ENCODE measurements at regions not wholly inside any gene's neighbourhood (a gene's known extent, or its start where the extent isn't known, plus 50 kb on each side); places are given as distances from the start of the nearest gene placed in this dataset.
"Not testable (repeated sequence)": the region's sequence is repeated elsewhere in the genome, so short reads cannot be mapped to it uniquely, and the experiment has no call there.

DNA sequence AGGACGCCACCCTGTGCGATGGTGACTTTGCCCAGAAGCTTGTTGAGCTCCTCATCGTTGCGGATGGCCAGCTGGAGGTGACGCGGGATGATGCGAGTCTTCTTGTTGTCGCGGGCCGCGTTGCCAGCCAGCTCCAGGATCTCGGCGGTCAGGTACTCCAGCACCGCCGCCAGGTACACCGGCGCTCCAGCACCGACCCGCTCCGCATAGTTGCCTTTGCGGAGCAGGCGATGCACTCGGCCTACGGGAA is 97.9 kb downstream of the OR2B2 start:
- DNase-seq; H3K27me3 Mint-ChIP-seq; H3K9me3 Mint-ChIP-seq; H3K36me3 Mint-ChIP-seq (ENCODE audit: low read depth): not testable (repeated sequence)
- peak overlapping the region; percentile 99 for H3K27ac Mint-ChIP-seq
- ATAC-seq, result peak; percentile 37
- H3K4me1 Mint-ChIP-seq, result peaks cover 53% of the 10 kb centered on the region
- H3K4me3 Mint-ChIP-seq, result peak overlapping the region; percentile 87

GRCh38 chr6:27812805-27813492 is 99.2 kb downstream of the OR2B2 start:
- Mint-ChIP-seq H3K27me3 (no peaks in the 10 kb centered on the region), H3K9me3 (no peaks in the 10 kb centered on the region), H3K4me3 (peak overlapping the region; percentile 87), H3K27ac (peak overlapping the region; percentile 99), H3K4me1 (peaks cover 62% of the 10 kb centered on the region), H3K36me3 (ENCODE audit: low read depth) (no peaks in the 10 kb centered on the region)
- ATAC-seq, result no peak
- DNase-seq, result no peak

DNA sequence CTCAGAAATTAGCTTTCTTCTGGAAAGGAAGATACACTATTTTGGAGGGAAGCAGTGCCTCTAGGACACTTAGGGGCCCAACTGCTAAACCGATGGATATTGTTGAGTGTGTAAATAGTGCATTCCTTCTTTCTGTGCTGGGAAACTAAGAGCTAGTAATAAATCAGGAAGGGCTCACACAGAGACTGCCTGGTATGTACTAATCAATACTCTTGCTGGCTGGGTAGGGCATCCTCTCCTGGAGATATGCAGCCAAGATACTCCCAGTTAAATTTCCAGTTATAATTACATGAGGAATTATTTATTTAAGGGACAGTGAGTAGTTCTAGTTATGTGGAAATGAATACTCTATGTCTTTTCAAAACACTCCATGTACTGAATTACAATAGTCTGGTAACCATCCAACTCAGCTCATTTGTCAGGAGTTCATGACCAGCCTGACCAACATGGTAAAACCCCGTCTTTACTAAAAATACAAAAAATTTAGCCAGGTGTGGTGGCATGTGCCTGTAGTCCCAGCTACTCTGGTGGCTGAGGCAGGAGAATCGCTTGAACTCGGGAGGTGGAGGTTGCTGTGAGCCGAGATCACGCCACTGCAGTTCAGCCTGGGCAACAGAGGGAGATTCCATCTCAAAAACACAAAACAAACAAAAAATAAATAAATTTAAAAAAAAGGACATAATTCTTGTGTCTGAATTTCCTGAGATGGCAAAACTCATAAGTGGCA is 100.0 kb downstream of the OR2B2 start:
- ATAC-seq, result no peak
- Mint-ChIP-seq H3K4me3 (no peak overlapping the region), H3K27me3 (no peaks in the 10 kb centered on the region), H3K27ac (peak overlapping the region; percentile 65), H3K4me1 (peaks cover 67% of the 10 kb centered on the region), H3K9me3 (no peaks in the 10 kb centered on the region), H3K36me3 (ENCODE audit: low read depth) (peaks cover 5% of the 10 kb centered on the region)
- DNase-seq, result no peak

GRCh38 chr6:27811451-27811772 is 100.8 kb downstream of the OR2B2 start:
- peak overlapping the region; percentile 97 for H3K27ac Mint-ChIP-seq
- peak overlapping the region; percentile 92 for H3K4me3 Mint-ChIP-seq
- peaks cover 76% of the 10 kb centered on the region for H3K4me1 Mint-ChIP-seq
- H3K9me3 Mint-ChIP-seq, result no peaks in the 10 kb centered on the region
- H3K36me3 Mint-ChIP-seq (ENCODE audit: low read depth), result peaks cover 5% of the 10 kb centered on the region
- H3K27me3 Mint-ChIP-seq, result no peaks in the 10 kb centered on the region
- DNase-seq (no peak), ATAC-seq (no peak)

- H3K36me3 Mint-ChIP-seq (ENCODE audit: low read depth), result peaks cover 5% of the 10 kb centered on the region
- H3K9me3 Mint-ChIP-seq, result no peaks in the 10 kb centered on the region
- H3K4me1 Mint-ChIP-seq, result peaks cover 74% of the 10 kb centered on the region
- peak; percentile 29 for DNase-seq
- H3K27me3 Mint-ChIP-seq, result no peaks in the 10 kb centered on the region
- ATAC-seq, result no peak
- peak overlapping the region; percentile 97 for H3K27ac Mint-ChIP-seq
- peak overlapping the region; percentile 92 for H3K4me3 Mint-ChIP-seq
Measured at GRCh38 chr6:27810768-27811450, 101.3 kb downstream of the OR2B2 start.

DNA sequence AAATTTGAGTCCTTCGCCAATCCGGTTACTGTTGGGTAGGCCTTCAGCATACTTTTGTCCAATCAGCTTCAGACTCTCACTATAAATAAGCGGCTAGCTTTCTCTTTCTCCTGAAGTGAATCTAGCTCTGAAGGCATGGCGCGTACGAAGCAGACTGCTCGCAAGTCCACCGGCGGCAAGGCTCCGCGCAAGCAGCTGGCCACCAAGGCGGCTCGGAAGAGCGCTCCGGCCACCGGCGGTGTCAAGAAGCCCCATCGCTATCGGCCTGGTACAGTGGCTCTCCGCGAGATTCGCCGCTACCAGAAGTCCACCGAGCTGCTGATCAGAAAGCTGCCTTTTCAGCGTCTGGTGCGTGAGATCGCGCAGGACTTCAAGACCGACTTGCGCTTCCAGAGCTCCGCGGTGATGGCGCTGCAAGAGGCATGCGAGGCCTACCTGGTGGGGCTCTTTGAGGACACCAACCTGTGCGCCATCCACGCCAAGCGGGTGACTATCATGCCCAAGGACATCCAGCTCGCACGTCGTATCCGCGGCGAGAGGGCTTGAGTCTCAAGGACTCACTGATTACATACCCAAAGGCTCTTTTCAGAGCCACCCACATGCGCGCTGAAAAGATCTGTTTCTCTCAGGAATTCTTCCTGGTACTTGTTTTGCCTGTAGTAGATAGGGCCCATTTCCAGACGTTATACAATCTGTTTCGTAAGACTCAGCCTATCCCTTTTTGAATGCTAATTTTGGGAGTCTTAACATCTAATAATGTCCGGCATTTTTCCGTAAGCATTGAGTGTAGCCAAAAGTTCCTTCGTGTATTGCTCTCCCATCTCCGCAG is 102.0 kb downstream of the OR2B2 start:
- H3K27ac Mint-ChIP-seq, result peak overlapping the region; percentile 97
- DNase-seq (peak; percentile 78), ATAC-seq (peak; percentile 25)
- peak overlapping the region; percentile 92 for H3K4me3 Mint-ChIP-seq
- H3K9me3 Mint-ChIP-seq, result no peaks in the 10 kb centered on the region
- no peaks in the 10 kb centered on the region for H3K27me3 Mint-ChIP-seq
- peaks cover 69% of the 10 kb centered on the region for H3K4me1 Mint-ChIP-seq
- peaks cover 5% of the 10 kb centered on the region for H3K36me3 Mint-ChIP-seq (ENCODE audit: low read depth)

DNA sequence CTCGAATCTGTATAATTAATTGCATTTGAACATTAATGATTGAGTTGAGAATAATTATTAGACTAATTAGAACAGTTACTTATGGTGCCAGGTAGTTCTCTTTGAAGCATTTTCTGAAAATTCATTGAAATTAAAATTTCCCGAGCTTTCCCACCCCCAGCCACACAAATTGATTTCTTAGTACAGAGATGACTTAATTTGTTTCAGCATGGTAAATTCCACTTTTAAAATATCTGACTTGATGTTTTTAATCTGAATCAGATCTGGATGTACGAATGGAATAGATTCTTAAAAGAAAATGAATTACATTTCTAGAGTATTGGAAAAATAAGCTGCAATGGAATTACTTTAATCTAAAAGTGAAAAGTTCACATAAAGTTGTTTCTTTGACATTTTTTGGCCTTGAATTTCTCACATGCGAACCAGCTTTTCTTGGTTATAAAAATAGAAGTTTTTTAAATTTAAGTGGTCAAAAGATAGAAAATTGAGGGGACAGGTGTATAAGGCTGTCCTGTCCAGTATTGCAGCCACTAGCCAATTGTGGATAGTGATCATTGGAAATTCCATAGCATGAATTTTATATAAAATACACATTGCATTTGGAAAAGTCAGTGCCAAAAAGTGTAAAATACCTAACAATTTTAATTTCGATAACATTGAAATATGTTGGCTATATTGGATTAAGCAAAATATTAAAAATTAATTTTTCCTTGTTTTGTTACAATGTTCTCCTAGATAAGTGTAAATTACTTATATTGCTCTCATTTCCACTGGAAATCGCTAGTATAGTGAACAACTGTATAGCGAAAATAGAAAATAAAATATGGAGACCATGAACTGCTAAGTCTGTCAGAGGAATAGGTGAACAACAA is 102.9 kb downstream of the OR2B2 start:
- ATAC-seq (no peak), DNase-seq (no peak)
- Mint-ChIP-seq H3K27ac (peak overlapping the region; percentile 97), H3K4me3 (peak overlapping the region; percentile 92), H3K27me3 (no peaks in the 10 kb centered on the region), H3K9me3 (no peaks in the 10 kb centered on the region), H3K36me3 (ENCODE audit: low read depth) (peaks cover 5% of the 10 kb centered on the region), H3K4me1 (peaks cover 62% of the 10 kb centered on the region)

DNA sequence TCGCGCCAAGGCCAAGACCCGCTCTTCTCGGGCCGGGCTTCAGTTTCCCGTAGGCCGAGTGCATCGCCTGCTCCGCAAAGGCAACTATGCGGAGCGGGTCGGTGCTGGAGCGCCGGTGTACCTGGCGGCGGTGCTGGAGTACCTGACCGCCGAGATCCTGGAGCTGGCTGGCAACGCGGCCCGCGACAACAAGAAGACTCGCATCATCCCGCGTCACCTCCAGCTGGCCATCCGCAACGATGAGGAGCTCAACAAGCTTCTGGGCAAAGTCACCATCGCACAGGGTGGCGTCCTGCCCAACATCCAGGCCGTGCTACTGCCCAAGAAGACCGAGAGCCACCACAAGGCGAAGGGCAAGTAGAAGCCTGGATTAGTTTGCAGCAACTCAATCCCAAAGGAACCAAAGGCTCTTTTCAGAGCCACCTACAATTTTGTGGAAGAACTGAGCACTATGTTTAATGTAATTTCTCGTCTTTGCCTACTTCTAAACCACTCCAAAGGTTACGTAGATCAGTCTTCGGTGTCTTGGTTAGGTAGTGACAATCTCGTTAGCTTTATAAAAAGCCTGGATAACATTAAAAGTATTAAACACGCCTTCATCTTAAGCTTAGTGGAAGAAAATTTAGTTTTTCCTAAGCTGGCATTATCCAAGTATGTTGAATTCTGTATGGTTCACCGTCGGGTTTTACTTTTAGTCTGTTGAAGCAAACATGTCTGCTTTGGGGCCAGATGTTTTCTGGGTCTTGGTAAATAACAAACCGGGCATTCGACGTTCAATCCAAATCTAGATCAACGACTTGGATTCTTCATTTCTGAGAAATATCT is 103.7 kb downstream of the OR2B2 start:
- ATAC-seq (peak; percentile 1), DNase-seq (peak; percentile 39)
- peaks cover 53% of the 10 kb centered on the region for H3K4me1 Mint-ChIP-seq
- not testable (repeated sequence) for H3K27me3 Mint-ChIP-seq; H3K9me3 Mint-ChIP-seq; H3K36me3 Mint-ChIP-seq (ENCODE audit: low read depth)
- peak overlapping the region; percentile 92 for H3K4me3 Mint-ChIP-seq
- peak overlapping the region; percentile 97 for H3K27ac Mint-ChIP-seq

GRCh38 chr6:27807441-27808241 is 104.6 kb downstream of the OR2B2 start:
- H3K4me3 Mint-ChIP-seq, result peak overlapping the region; percentile 92
- H3K27ac Mint-ChIP-seq, result peak overlapping the region; percentile 97
- not testable (repeated sequence) for H3K36me3 Mint-ChIP-seq (ENCODE audit: low read depth); H3K9me3 Mint-ChIP-seq; H3K27me3 Mint-ChIP-seq
- peaks cover 47% of the 10 kb centered on the region for H3K4me1 Mint-ChIP-seq
- DNase-seq, result peak; percentile 68
- peak; percentile 71 for ATAC-seq

GRCh38 chr6:27806981-27807440 is 105.2 kb downstream of the OR2B2 start:
- DNase-seq (peak; percentile 46), ATAC-seq (no peak)
- Mint-ChIP-seq H3K4me1 (peaks cover 47% of the 10 kb centered on the region), H3K9me3 (no peaks in the 10 kb centered on the region), H3K27ac (peak overlapping the region; percentile 97), H3K36me3 (ENCODE audit: low read depth) (peaks cover 5% of the 10 kb centered on the region), H3K27me3 (no peaks in the 10 kb centered on the region), H3K4me3 (peak overlapping the region; percentile 92)

DNA sequence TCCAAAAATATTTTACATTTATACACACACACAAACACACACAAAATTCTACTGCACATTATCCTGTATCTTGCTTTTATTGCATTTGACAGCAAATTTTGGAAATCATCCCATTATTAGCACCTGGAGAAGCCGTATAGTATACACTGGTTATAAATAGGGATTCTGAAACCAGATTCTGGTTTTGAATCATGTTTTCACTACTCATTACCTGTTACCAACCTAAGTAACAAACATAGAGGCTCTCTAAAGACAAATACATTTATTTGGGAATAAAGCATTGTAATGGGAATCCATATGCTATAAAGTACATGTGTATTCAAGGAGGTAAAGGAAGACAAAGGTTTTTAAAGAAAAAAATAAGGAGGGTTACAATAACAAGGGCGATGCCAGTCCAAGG is 106.8 kb downstream of the OR2B2 start:
- H3K4me3 Mint-ChIP-seq, result no peak overlapping the region
- no peak overlapping the region for H3K27ac Mint-ChIP-seq
- DNase-seq (no peak), ATAC-seq (no peak)
- no peaks in the 10 kb centered on the region for H3K9me3 Mint-ChIP-seq
- peaks cover 33% of the 10 kb centered on the region for H3K4me1 Mint-ChIP-seq
- H3K36me3 Mint-ChIP-seq (ENCODE audit: low read depth), result peaks cover 5% of the 10 kb centered on the region
- no peaks in the 10 kb centered on the region for H3K27me3 Mint-ChIP-seq

GRCh38 chr6:27804851-27805250 is 107.3 kb downstream of the OR2B2 start:
- DNase-seq (no peak), ATAC-seq (no peak)
- Mint-ChIP-seq H3K4me3 (no peak overlapping the region), H3K27ac (no peak overlapping the region), H3K9me3 (no peaks in the 10 kb centered on the region), H3K27me3 (no peaks in the 10 kb centered on the region), H3K36me3 (ENCODE audit: low read depth) (peaks cover 5% of the 10 kb centered on the region), H3K4me1 (peaks cover 29% of the 10 kb centered on the region)
